ENCODE measurements at regions not wholly inside any gene's neighbourhood (a gene's known extent, or its start where the extent isn't known, plus 50 kb on each side); places are given as distances from the start of the nearest gene placed in this dataset.

GRCh38 chr1:90134175-90134955 lies 139.5 kb downstream of the ZNF326 start:
- DNase-seq = peak in 1 of 14 donors; percentile 54

GRCh38 chr1:90133133-90133532 lies 138.2 kb downstream of the ZNF326 start:
- DNase-seq = peak in 1 of 14 donors; percentile 66

GRCh38 chr1:90132306-90132705 lies 137.4 kb downstream of the ZNF326 start:
- no peak for DNase-seq

GRCh38 chr1:90127288-90127953 lies 132.5 kb downstream of the ZNF326 start:
- no peak for DNase-seq

- DNase-seq = no peak
Measured at GRCh38 chr1:90126834-90127233, 131.9 kb downstream of the ZNF326 start.

GRCh38 chr1:90122654-90123340 lies 127.9 kb downstream of the ZNF326 start:
- DNase-seq = peak in 9 of 14 donors; percentile 0 to 99 (median 12)

- DNase-seq = peak in 1 of 14 donors; percentile 55
Measured at GRCh38 chr1:90114521-90115141, 119.7 kb downstream of the ZNF326 start.

GRCh38 chr1:90107990-90108389 lies 113.1 kb downstream of the ZNF326 start:
- peak in 1 of 14 donors; percentile 5 for DNase-seq

GRCh38 chr1:90106311-90106710 lies 111.4 kb downstream of the ZNF326 start:
- no peak for DNase-seq

GRCh38 chr1:90104941-90105538 lies 110.1 kb downstream of the ZNF326 start:
- no peak for DNase-seq

GRCh38 chr1:90100566-90100965 lies 105.7 kb downstream of the ZNF326 start:
- no peak for DNase-seq

- DNase-seq = no peak
Measured at GRCh38 chr1:90092441-90092840, 97.5 kb downstream of the ZNF326 start.

All from C1 segment of cervical spinal cord (tissue), 14 donors.